Caco-2 (cell line): ENCODE measurements at regions not wholly inside any gene's neighbourhood (a gene's known extent, or its start where the extent isn't known, plus 50 kb on each side); places are given as distances from the start of the nearest gene placed in this dataset.

Experiments used
- BruUV-seq: library from RNA; stranded (reverse); fragments of 400-500 nt; replicated peaks from 2 replicates; lab custom pipeline; 2021; lab: Mats Ljungman, UMichigan
- CTCF ChIA-PET: fragments of 300-600 bp; sonication (Branson Sonifier 250); formaldehyde crosslinking; loops from one replicate; lab custom pipeline; 2022; ENCODE audit warnings: antibody characterized with exemption; lab: Charles Lee
- POLR2A ChIA-PET: fragments of 300-600 bp; sonication (Branson Sonifier 250); formaldehyde crosslinking; loops from one replicate; lab custom pipeline; 2022; ENCODE audit warnings: antibody characterized with exemption; lab: Charles Lee
- DNase-seq, 2 experiments: peaks; one replicate each; pipeline versions ENCODE4 v3.0.0 to v3.0.0-alpha.2; 2020 to 2022
- H3K27me3 ChIP-seq: replicated peaks from 2 replicates; pipeline ENCODE4 v1.6.0; 2011; ENCODE audit warnings: low read length; ENCODE audit not compliant: control insufficient read depth, insufficient read depth
- H3K36me3 ChIP-seq: 2 replicates; pipeline ENCODE4 v1.5.1; 2011; ENCODE audit warnings: low read length; ENCODE audit not compliant: control insufficient read depth, insufficient read depth
- H3K4me1 ChIP-seq: fragments of 250-450 bp; sonication (Bioruptor Pico); 2 replicates; pipeline ENCODE4 v1.5.1; 2020; ENCODE audit warnings: mild to moderate bottlenecking
- H3K4me3 ChIP-seq: 2 replicates; pipeline ENCODE4 v1.5.1; 2011; ENCODE audit warnings: low read depth, mild to moderate bottlenecking, control low read depth, low read length
- H3K9me3 ChIP-seq: fragments of 250-450 bp; sonication (Bioruptor Pico); 2 replicates; pipeline ENCODE4 v1.5.1; 2020; ENCODE audit warnings: mild to moderate bottlenecking, moderate library complexity
- H3K27ac Mint-ChIP-seq: one replicate; pipeline ENCODE4 v1.8.0; 2022; ENCODE audit warnings: mixed read lengths; ENCODE audit not compliant: unreplicated experiment
- H3K27me3 Mint-ChIP-seq: one replicate; pipeline ENCODE4 v1.8.0; 2022; ENCODE audit warnings: mixed read lengths; ENCODE audit not compliant: insufficient read depth, unreplicated experiment
- H3K36me3 Mint-ChIP-seq: one replicate; pipeline ENCODE4 v1.8.0; 2022; ENCODE audit warnings: mild to moderate bottlenecking, mixed read lengths; ENCODE audit not compliant: insufficient read depth, unreplicated experiment
- H3K4me1 Mint-ChIP-seq: one replicate; pipeline ENCODE4 v1.8.0; 2022; ENCODE audit warnings: low read depth, mixed read lengths; ENCODE audit not compliant: unreplicated experiment
- H3K4me3 Mint-ChIP-seq: one replicate; pipeline ENCODE4 v1.8.0; 2022; ENCODE audit warnings: mild to moderate bottlenecking, moderate library complexity, mixed read lengths; ENCODE audit not compliant: unreplicated experiment
- H3K9me3 Mint-ChIP-seq: one replicate; pipeline ENCODE4 v1.8.0; 2022; ENCODE audit warnings: mixed read lengths; ENCODE audit not compliant: unreplicated experiment
- CTCF ChIP-seq, 2 experiments: fragments of 200-600 bp in 1 of 2; IDR thresholded peaks; 1 replicate in 1 of 2; 2 replicates in 1 of 2; pipeline versions ENCODE4 v1.5.1 to v1.8.0; 2011 to 2022; ENCODE audit warnings: antibody characterized with exemption in 1 of 2, control low read depth in 1 of 2, inconsistent platforms in 1 of 2, low read depth in 1 of 2, low read length in 1 of 2, mild to moderate bottlenecking in 1 of 2, moderate library complexity in 1 of 2; ENCODE audit not compliant: insufficient read depth in 1 of 2, severe bottlenecking in 1 of 2, unreplicated experiment in 1 of 2
- intact Hi-C: fragments of 100-400 bp; cut with micrococcal nuclease; formaldehyde crosslinking; loops from one replicate; pipeline ENCODE4 v1.10.0; 2022; ENCODE audit not compliant: unreplicated experiment

DNA sequence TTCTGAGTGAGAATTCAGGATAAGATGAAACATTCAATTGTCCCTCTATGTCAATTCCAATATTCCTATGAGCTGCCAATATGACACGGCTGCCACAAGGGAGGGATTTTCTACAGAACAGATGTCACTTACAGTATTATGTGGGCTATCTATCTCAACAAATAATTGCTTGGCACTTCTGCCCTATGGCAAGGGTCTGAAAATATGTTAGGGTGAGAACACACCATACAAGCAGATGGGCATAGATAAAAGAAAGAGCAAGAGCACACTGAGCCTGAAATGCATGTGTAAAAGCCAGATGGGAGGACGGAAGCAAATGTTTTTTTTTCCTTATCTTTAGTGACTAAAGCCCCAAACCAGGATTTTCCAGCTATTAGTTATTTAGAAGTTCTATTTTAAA, 70.1 kb upstream of the TFEC start:
- POLR2A ChIA-PET = no interaction called here

DNA sequence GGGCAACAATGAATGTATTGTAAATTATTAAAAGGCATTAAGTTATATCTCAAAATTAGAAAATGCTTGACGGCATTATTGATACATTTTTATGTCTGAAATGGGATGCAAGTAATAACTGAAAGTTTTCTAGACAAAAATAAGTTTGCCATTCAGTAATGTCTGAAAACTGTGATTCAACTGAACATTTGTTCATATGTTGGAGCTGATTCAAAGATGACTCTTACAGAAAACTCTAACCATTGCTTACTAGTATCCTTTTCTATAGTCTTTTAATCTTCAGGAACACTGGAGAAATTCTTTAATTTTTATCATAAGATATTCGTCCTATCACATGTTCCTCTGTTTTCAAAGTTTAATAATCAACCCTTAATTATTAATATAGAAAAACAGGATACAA, 71.1 kb upstream of the TFEC start:
- H3K36me3 ChIP-seq = no peaks in the 10 kb centered on the region
- H3K27ac Mint-ChIP-seq = no peak overlapping the region
- BruUV-seq = no TSS peak
- no peaks in the 10 kb centered on the region for H3K27me3 ChIP-seq
- peaks cover 9% of the 10 kb centered on the region for H3K27me3 Mint-ChIP-seq
- no peaks in the 10 kb centered on the region for H3K4me1 ChIP-seq
- H3K36me3 Mint-ChIP-seq = no peaks in the 10 kb centered on the region
- no peak for TF ChIP-seq CTCF (IDR thresholded peaks at IDR 0.05; ENCODE audit: insufficient read depth in 1 of 2, low read depth in 1 of 2, low read length in 1 of 2, severe bottlenecking in 1 of 2, unreplicated experiment in 1 of 2)
- no peaks in the 10 kb centered on the region for H3K9me3 Mint-ChIP-seq
- CTCF ChIA-PET = no interaction called here
- no peak overlapping the region for H3K4me3 ChIP-seq
- no peak for DNase-seq
- no peak overlapping the region for H3K4me3 Mint-ChIP-seq
- intact Hi-C loops = no loop called here
- POLR2A ChIA-PET = no interaction called here
- H3K9me3 ChIP-seq = no peaks in the 10 kb centered on the region; the same call in 1 of the 2 replicates
- no peaks in the 10 kb centered on the region for H3K4me1 Mint-ChIP-seq

More for the DNA sequence above, 70.1 kb upstream of the TFEC start:
- no TSS peak for BruUV-seq
- intact Hi-C loops = no loop called here
- no peak for DNase-seq
- Histone ChIP-seq H3K4me1 (no peaks in the 10 kb centered on the region), H3K27me3 (no peaks in the 10 kb centered on the region), H3K36me3 (no peaks in the 10 kb centered on the region), H3K9me3 (no peaks in the 10 kb centered on the region; the same call in 1 of the 2 replicates), H3K4me3 (no peak overlapping the region)
- Mint-ChIP-seq H3K36me3 (no peaks in the 10 kb centered on the region), H3K4me3 (no peak overlapping the region), H3K27ac (no peak overlapping the region), H3K9me3 (no peaks in the 10 kb centered on the region), H3K27me3 (peaks cover 9% of the 10 kb centered on the region), H3K4me1 (no peaks in the 10 kb centered on the region)
- TF ChIP-seq CTCF (IDR thresholded peaks at IDR 0.05; ENCODE audit: insufficient read depth in 1 of 2, low read depth in 1 of 2, low read length in 1 of 2, severe bottlenecking in 1 of 2, unreplicated experiment in 1 of 2) = no peak
- CTCF ChIA-PET = no interaction called here

DNA sequence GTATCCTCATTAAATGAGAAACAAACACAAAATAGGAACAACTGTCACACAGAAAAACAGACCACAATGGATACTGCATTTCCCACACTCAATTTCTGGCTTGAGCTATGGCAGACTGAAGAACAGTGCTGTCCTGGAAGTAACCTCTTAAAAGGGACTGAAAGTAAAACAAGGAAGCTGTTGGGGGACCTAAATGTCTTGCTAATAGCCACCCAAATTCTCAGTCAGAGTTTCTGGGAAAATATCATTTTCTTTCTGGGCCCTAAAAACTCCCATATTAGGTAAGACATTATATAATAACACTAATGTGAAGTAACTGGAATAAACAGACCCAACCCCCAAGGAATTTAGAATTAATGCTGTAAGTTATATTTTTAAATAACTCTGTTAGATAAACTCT, 80.9 kb upstream of the TFEC start:
- H3K4me1 ChIP-seq = no peaks in the 10 kb centered on the region
- Mint-ChIP-seq H3K4me1 (no peaks in the 10 kb centered on the region), H3K27me3 (no peaks in the 10 kb centered on the region), H3K9me3 (no peaks in the 10 kb centered on the region), H3K27ac (no peak overlapping the region), H3K36me3 (no peaks in the 10 kb centered on the region), H3K4me3 (no peak overlapping the region)
- no peaks in the 10 kb centered on the region for H3K9me3 ChIP-seq
- H3K36me3 ChIP-seq = no peaks in the 10 kb centered on the region
- H3K27me3 ChIP-seq = no peaks in the 10 kb centered on the region
- no peak for TF ChIP-seq CTCF (IDR thresholded peaks at IDR 0.05; ENCODE audit: insufficient read depth in 1 of 2, low read depth in 1 of 2, low read length in 1 of 2, severe bottlenecking in 1 of 2, unreplicated experiment in 1 of 2)
- no peak overlapping the region for H3K4me3 ChIP-seq
- CTCF ChIA-PET = no interaction called here
- intact Hi-C loops = no loop called here
- BruUV-seq = no TSS peak
- no peak for DNase-seq
- POLR2A ChIA-PET = no interaction called here
